ENCODE measurements at regions not wholly inside any gene's neighbourhood (a gene's known extent, or its start where the extent isn't known, plus 50 kb on each side); places are given as distances from the start of the nearest gene placed in this dataset.

GRCh38 chr7:25312968-25313367 lies 84.7 kb upstream of the NPVF start:
- TF ChIP-seq CTCF (IDR thresholded peaks at IDR 0.05) (no peak), EZH2 (IDR thresholded peaks at IDR 0.05; ENCODE audit: borderline replicate concordance, insufficient read depth, low read depth, low read length, poor library complexity, severe bottlenecking) (no peak)
